Neural cell (in vitro differentiated cells): ENCODE measurements at regions not wholly inside any gene's neighbourhood (a gene's known extent, or its start where the extent isn't known, plus 50 kb on each side); places are given as distances from the start of the nearest gene placed in this dataset.

Experiments
- EZH2 ChIP-seq: fragments of 200-600, 300-800 bp; shearing (Covaris generic), sonication (generic); IDR thresholded peaks from 2 replicates; pipeline ENCODE4 v1.6.1; 2014; ENCODE audit warnings: antibody characterized with exemption, low read length, borderline replicate concordance, mild to moderate bottlenecking; ENCODE audit not compliant: insufficient read depth, poor library complexity, severe bottlenecking
- TAF1 ChIP-seq: IDR thresholded peaks from 2 replicates; pipeline ENCODE4 v1.6.1; 2012; ENCODE audit warnings: low read depth
- TF ChIP-seq, protein P1 (sequence below): fragments of 450-650 bp; IDR thresholded peaks from 2 replicates; pipeline ENCODE4 v1.5.1; 2014; ENCODE audit warnings: antibody characterized with exemption, mild to moderate bottlenecking, moderate library complexity; ENCODE audit not compliant: poor library complexity, severe bottlenecking

DNA sequence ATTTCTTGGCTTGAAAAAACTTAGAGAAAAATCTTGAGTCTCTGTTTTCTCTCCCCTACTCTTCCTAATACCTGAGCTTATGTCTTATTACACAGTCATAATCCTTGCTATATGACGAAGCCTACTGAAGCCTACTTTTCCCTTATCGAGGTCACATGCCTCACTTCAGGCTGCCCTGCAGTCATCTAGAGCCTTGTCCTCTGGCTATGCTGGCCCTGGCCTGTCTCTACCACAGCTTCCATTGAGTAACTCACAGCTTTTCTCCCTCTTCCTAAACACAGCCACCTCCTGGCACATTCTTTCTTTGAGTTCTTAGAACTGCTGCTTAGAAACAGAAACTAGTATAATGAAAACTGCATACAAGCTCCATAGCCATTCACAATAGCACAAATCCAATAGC lies 1698.3 kb downstream of the STIM2 start:
- TF ChIP-seq, protein P1, sequence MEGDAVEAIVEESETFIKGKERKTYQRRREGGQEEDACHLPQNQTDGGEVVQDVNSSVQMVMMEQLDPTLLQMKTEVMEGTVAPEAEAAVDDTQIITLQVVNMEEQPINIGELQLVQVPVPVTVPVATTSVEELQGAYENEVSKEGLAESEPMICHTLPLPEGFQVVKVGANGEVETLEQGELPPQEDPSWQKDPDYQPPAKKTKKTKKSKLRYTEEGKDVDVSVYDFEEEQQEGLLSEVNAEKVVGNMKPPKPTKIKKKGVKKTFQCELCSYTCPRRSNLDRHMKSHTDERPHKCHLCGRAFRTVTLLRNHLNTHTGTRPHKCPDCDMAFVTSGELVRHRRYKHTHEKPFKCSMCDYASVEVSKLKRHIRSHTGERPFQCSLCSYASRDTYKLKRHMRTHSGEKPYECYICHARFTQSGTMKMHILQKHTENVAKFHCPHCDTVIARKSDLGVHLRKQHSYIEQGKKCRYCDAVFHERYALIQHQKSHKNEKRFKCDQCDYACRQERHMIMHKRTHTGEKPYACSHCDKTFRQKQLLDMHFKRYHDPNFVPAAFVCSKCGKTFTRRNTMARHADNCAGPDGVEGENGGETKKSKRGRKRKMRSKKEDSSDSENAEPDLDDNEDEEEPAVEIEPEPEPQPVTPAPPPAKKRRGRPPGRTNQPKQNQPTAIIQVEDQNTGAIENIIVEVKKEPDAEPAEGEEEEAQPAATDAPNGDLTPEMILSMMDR = no peak
- TF ChIP-seq EZH2 = no peak
- TF ChIP-seq TAF1 = no peak
